ENCODE measurements at regions not wholly inside any gene's neighbourhood (a gene's known extent, or its start where the extent isn't known, plus 50 kb on each side); places are given as distances from the start of the nearest gene placed in this dataset.

- in situ Hi-C loops (cut with MboI) = no loop called here
- Histone ChIP-seq H4K20me1 (ENCODE audit: insufficient read depth) (no peaks in the 10 kb centered on the region), H3K27me3 (replicated peaks; ENCODE audit: insufficient read depth) (no peaks in the 10 kb centered on the region), H2AFZ (no peak overlapping the region), H3K4me2 (ENCODE audit: unreplicated experiment) (no peak overlapping the region), H3K9me3 (ENCODE audit: low read depth) (no peaks in the 10 kb centered on the region), H3F3A (ENCODE audit: insufficient read depth) (no peaks in the 10 kb centered on the region), H3K4me3 (no peak overlapping the region), H3K9ac (no peak overlapping the region), H3K4me1 (ENCODE audit: insufficient read depth) (no peaks in the 10 kb centered on the region), H3K27ac (no peak overlapping the region), H3K36me3 (ENCODE audit: low read depth) (no peaks in the 10 kb centered on the region), H3K79me2 (ENCODE audit: insufficient read depth) (no peaks in the 10 kb centered on the region), H3K9me2 (ENCODE audit: insufficient read depth) (no peaks in the 10 kb centered on the region)
- 18 to 19% methylated on average over 2 of the region's 2 CpGs for WGBS, 2 experiments (ENCODE audit: low coverage in 1 of 2, low lambda C conversion rate in 2 of 2, missing lambda C conversion rate in 2 of 2)
- DNase-seq = no peak
- TF ChIP-seq EZH2phosphoT487 (IDR thresholded peaks at IDR 0.05; ENCODE audit: insufficient read depth, low read depth) (no peak), EZH2 (IDR thresholded peaks at IDR 0.05; ENCODE audit: insufficient read depth, poor library complexity, severe bottlenecking) (no peak)
Observed at GRCh38 chr10:57884407-57884806, 383.3 kb downstream of the IPMK start.

DNA sequence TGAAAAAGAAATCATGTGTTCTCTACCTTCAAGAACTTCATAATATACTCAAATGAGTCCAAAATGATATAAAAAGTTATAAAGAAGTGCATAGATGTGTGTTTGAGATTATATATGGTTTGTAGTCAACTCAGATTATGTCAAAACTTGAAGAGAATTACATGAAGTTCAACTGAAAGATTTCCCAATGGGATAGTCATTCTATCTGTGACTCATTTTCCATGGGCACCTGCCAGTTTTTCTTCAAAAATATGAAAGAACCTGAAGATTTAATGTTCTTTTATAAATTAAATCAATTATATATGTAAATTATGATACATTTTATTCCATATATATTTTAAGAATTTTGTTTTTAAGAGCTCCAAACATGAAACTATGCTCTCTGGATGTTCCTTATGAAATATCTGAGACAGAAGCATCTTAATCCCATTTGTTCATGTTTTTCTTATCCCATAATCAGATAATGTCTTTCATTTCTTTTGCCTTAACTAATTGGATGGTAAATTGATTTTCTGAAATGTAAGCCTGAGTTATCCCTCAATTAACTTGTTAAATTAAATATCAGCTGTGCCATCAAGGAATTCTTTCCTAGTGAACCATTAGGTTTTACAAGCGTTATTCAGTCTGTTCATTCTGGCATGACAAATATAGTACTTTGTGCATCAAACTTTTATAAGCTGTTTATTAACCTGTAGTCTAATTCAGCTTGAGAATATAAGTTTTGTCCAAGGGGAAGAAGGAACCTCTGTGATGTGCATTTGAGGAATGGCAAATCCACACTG is 387.1 kb downstream of the IPMK start:
- H3K4me1 ChIP-seq (ENCODE audit: insufficient read depth) = no peaks in the 10 kb centered on the region
- in situ Hi-C loops (cut with MboI) = no loop called here
- no peak overlapping the region for H2AFZ ChIP-seq
- H3F3A ChIP-seq (ENCODE audit: insufficient read depth) = no peaks in the 10 kb centered on the region
- no peaks in the 10 kb centered on the region for H4K20me1 ChIP-seq (ENCODE audit: insufficient read depth)
- H3K27me3 ChIP-seq (replicated peaks; ENCODE audit: insufficient read depth) = no peaks in the 10 kb centered on the region
- WGBS, 2 experiments (ENCODE audit: low coverage in 1 of 2, low lambda C conversion rate in 2 of 2, missing lambda C conversion rate in 2 of 2) = 5 to 11% methylated on average over 1 of the region's 1 CpG
- H3K9me2 ChIP-seq (ENCODE audit: insufficient read depth) = no peaks in the 10 kb centered on the region
- TF ChIP-seq EZH2 (IDR thresholded peaks at IDR 0.05; ENCODE audit: insufficient read depth, poor library complexity, severe bottlenecking) (no peak), EZH2phosphoT487 (IDR thresholded peaks at IDR 0.05; ENCODE audit: insufficient read depth, low read depth) (no peak)
- H3K27ac ChIP-seq = no peak overlapping the region
- no peak overlapping the region for H3K4me2 ChIP-seq (ENCODE audit: unreplicated experiment)
- H3K79me2 ChIP-seq (ENCODE audit: insufficient read depth) = no peaks in the 10 kb centered on the region
- H3K36me3 ChIP-seq (ENCODE audit: low read depth) = no peaks in the 10 kb centered on the region
- H3K4me3 ChIP-seq = no peak overlapping the region
- peak; percentile 4 for DNase-seq
- H3K9ac ChIP-seq = no peak overlapping the region
- H3K9me3 ChIP-seq (ENCODE audit: low read depth) = no peaks in the 10 kb centered on the region

- in situ Hi-C loops (cut with MboI) = no loop called here
- H4K20me1 ChIP-seq (ENCODE audit: insufficient read depth) = no peaks in the 10 kb centered on the region
- no peaks in the 10 kb centered on the region for H3F3A ChIP-seq (ENCODE audit: insufficient read depth)
Observed at GRCh38 chr10:57874810-57875209, 392.9 kb downstream of the IPMK start.

GRCh38 chr10:57867241-57867640 is 400.5 kb downstream of the IPMK start:
- Histone ChIP-seq H3K9ac (no peak overlapping the region), H3K9me2 (ENCODE audit: insufficient read depth) (no peaks in the 10 kb centered on the region), H3F3A (ENCODE audit: insufficient read depth) (no peaks in the 10 kb centered on the region), H3K27ac (no peak overlapping the region), H2AFZ (no peak overlapping the region), H3K9me3 (ENCODE audit: low read depth) (no peaks in the 10 kb centered on the region), H3K27me3 (replicated peaks; ENCODE audit: insufficient read depth) (peaks cover 12% of the 10 kb centered on the region), H3K36me3 (ENCODE audit: low read depth) (no peaks in the 10 kb centered on the region), H3K4me3 (no peak overlapping the region), H3K4me2 (ENCODE audit: unreplicated experiment) (no peak overlapping the region), H3K79me2 (ENCODE audit: insufficient read depth) (no peaks in the 10 kb centered on the region), H4K20me1 (ENCODE audit: insufficient read depth) (no peaks in the 10 kb centered on the region), H3K4me1 (ENCODE audit: insufficient read depth) (no peaks in the 10 kb centered on the region)
- WGBS, 2 experiments (ENCODE audit: low coverage in 1 of 2, low lambda C conversion rate in 2 of 2, missing lambda C conversion rate in 2 of 2) = 6 to 11% methylated on average over 1 of the region's 1 CpG
- DNase-seq = no peak
- in situ Hi-C loops (cut with MboI) = no loop called here
- TF ChIP-seq EZH2phosphoT487 (IDR thresholded peaks at IDR 0.05; ENCODE audit: insufficient read depth, low read depth) (no peak), EZH2 (IDR thresholded peaks at IDR 0.05; ENCODE audit: insufficient read depth, poor library complexity, severe bottlenecking) (no peak)

More at GRCh38 chr10:57874810-57875209, 392.9 kb downstream of the IPMK start:
- Histone ChIP-seq H3K4me3 (no peak overlapping the region), H3K27ac (no peak overlapping the region), H3K9me2 (ENCODE audit: insufficient read depth) (no peaks in the 10 kb centered on the region), H3K79me2 (ENCODE audit: insufficient read depth) (no peaks in the 10 kb centered on the region), H3K27me3 (replicated peaks; ENCODE audit: insufficient read depth) (no peaks in the 10 kb centered on the region), H3K36me3 (ENCODE audit: low read depth) (no peaks in the 10 kb centered on the region), H3K9ac (no peak overlapping the region), H2AFZ (no peak overlapping the region), H3K9me3 (ENCODE audit: low read depth) (no peaks in the 10 kb centered on the region), H3K4me2 (ENCODE audit: unreplicated experiment) (no peak overlapping the region), H3K4me1 (ENCODE audit: insufficient read depth) (no peaks in the 10 kb centered on the region)
- no peak for DNase-seq
- 51 to 57% methylated on average over 4 of the region's 4 CpGs for WGBS, 2 experiments (ENCODE audit: low coverage in 1 of 2, low lambda C conversion rate in 2 of 2, missing lambda C conversion rate in 2 of 2)
- no peak for TF ChIP-seq EZH2 (IDR thresholded peaks at IDR 0.05; ENCODE audit: insufficient read depth, poor library complexity, severe bottlenecking)
- TF ChIP-seq EZH2phosphoT487 (IDR thresholded peaks at IDR 0.05; ENCODE audit: insufficient read depth, low read depth) = no peak
